SH-SY5Y (cell line): ENCODE measurements at regions not wholly inside any gene's neighbourhood (a gene's known extent, or its start where the extent isn't known, plus 50 kb on each side); places are given as distances from the start of the nearest gene placed in this dataset.

Experiments
- GATA2 ChIP-seq: IDR thresholded peaks from 2 replicates; pipeline ENCODE4 v1.6.1; 2011; ENCODE audit warnings: mild to moderate bottlenecking, low read depth, low read length
- GATA3 ChIP-seq: IDR thresholded peaks from 2 replicates; pipeline ENCODE4 v1.6.1; 2011; ENCODE audit warnings: low read depth, mild to moderate bottlenecking, low read length, moderate library complexity

DNA sequence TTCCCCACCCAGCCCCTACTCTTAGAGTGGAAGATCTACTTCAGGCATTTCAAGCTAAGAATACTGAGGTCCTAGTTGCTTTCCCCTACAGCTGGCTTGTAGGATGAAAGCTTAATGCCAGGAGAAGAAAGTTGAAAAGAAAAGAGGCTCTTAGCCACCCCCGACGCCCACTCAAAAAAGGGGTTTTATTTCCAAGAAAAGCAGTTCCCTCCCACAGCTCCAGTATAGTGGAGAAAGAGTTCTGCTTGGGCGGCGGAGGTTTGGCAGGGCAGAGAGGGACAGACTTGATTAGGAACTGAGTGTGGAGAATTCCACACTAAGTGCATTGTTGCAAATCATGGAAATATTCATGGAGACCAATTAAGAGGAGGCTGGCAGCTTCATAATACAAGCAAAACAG is 470.9 kb downstream of the ETS1 start:
- TF ChIP-seq GATA2 = no peak
- TF ChIP-seq GATA3 = no peak
